ENCODE measurements at regions not wholly inside any gene's neighbourhood (a gene's known extent, or its start where the extent isn't known, plus 50 kb on each side); places are given as distances from the start of the nearest gene placed in this dataset.

- TF ChIP-seq CTCF (IDR thresholded peaks at IDR 0.05) (no peak), POLR2A (IDR thresholded peaks at IDR 0.05) (no peak)
Observed at GRCh38 chr2:138930571-138930970, 150.4 kb upstream of the NXPH2 start.

Measured in testis (tissue), 2 donors.